DOHH2 (cell line): ENCODE measurements at regions not wholly inside any gene's neighbourhood (a gene's known extent, or its start where the extent isn't known, plus 50 kb on each side); places are given as distances from the start of the nearest gene placed in this dataset.

ENCODE experiments used
- EZH2phosphoT487 ChIP-seq: fragments of 200-600 bp; sonication (generic); IDR thresholded peaks from 2 replicates; pipeline ENCODE4 v1.6.1; 2017; ENCODE audit warnings: borderline replicate concordance, mild to moderate bottlenecking, antibody characterized with exemption, low read length, moderate library complexity, mixed read lengths
- TF ChIP-seq, protein P1 (sequence below): fragments of 200-600 bp; sonication (generic); IDR thresholded peaks from one replicate; pipeline ENCODE4 v1.5.1; 2014; ENCODE audit warnings: antibody characterized with exemption, mild to moderate bottlenecking, low read depth, low read length; ENCODE audit not compliant: poor library complexity, severe bottlenecking

DNA sequence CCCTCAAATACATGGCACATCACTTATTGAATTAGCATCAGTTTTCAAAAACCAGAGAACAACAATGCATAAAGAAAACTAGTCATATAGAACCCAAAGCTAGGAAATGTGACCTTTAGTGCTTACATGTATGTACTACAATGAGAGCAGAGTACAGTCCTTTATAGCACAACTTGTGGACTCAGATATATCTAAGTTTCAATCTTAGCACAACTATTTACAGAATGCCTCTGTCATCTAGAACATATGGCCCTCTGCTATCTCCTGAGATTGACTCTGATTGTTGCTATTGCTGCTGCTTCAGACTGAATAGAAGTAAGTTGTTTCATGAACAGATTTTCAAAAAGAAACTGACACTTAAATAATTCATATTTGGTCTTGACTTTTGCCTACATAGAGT lies 1536.2 kb downstream of the EFNA5 start:
- TF ChIP-seq, protein P1, sequence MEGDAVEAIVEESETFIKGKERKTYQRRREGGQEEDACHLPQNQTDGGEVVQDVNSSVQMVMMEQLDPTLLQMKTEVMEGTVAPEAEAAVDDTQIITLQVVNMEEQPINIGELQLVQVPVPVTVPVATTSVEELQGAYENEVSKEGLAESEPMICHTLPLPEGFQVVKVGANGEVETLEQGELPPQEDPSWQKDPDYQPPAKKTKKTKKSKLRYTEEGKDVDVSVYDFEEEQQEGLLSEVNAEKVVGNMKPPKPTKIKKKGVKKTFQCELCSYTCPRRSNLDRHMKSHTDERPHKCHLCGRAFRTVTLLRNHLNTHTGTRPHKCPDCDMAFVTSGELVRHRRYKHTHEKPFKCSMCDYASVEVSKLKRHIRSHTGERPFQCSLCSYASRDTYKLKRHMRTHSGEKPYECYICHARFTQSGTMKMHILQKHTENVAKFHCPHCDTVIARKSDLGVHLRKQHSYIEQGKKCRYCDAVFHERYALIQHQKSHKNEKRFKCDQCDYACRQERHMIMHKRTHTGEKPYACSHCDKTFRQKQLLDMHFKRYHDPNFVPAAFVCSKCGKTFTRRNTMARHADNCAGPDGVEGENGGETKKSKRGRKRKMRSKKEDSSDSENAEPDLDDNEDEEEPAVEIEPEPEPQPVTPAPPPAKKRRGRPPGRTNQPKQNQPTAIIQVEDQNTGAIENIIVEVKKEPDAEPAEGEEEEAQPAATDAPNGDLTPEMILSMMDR = no peak
- no peak for TF ChIP-seq EZH2phosphoT487
